ENCODE measurements at regions not wholly inside any gene's neighbourhood (a gene's known extent, or its start where the extent isn't known, plus 50 kb on each side); places are given as distances from the start of the nearest gene placed in this dataset.

DNA sequence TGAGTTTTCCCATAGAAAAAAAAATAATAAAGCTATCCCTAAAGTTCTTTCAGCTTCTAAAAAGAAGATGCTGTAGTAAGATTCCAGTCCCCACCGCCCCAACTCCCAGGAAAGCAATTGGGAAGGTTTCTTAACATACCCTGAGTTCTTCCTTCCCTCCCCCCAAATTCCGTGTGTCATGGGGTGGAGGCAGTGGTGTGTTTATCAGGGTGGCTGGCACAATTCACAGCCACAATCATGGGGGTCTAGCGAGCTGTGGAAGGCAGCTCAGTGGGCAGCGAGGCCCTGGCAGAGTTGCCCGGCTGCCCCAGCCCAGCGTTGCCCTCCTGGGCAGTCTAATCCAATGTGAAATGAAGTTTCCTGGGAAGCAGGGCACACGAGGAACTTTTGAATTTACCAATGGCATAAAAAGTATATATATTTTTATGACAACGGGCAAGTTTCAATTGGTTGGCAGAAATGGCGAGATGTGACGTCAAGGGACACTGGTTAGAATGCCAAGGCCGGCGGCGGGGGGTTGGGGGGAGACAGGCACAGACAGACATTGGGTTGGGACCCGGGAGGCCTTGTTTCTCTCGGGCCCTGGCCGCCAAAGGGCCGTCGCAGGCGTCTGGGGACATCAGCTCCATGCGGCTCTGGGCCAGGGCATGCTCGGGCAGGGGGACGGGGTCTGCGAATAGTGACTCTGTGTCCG, 80.7 kb upstream of the PPARA start:
- 2 to 15% (median 14%) methylated on average over 22 to 24 of the region's 24 CpGs for WGBS, 3 donors
- DNase-seq (peak; percentile 39 to 93), FAIRE-seq (no peak)
- peak overlapping the region; percentile 89 to 100 (median 98) for H3K27ac ChIP-seq (ENCODE audit: low read depth in 1 of 3, low read length in 2 of 3)
- peaks cover 0 to 27% (median 2%) of the 10 kb centered on the region in 3 donors for H3K4me1 ChIP-seq (ENCODE audit: control insufficient read depth in 3 of 3, insufficient read depth in 2 of 3, low read depth in 1 of 3, low read length in 2 of 3)
- H3K9me3 ChIP-seq (ENCODE audit: control insufficient read depth in 2 of 2, insufficient read depth in 1 of 2, low read depth in 1 of 2, low read length in 1 of 2): no peaks in the 10 kb centered on the region
- H3K4me3 ChIP-seq (ENCODE audit: low read depth in 1 of 3, low read length in 3 of 3): peak overlapping the region; percentile 75 to 88 (median 80)
- H3K27me3 ChIP-seq (ENCODE audit: control insufficient read depth in 3 of 3, insufficient read depth in 3 of 3, low read length in 3 of 3): peaks cover 0 to 35% (median 0%) of the 10 kb centered on the region in 3 donors
- H3K36me3 ChIP-seq (ENCODE audit: control insufficient read depth in 3 of 3, insufficient read depth in 2 of 3, low read depth in 1 of 3, low read length in 3 of 3): peaks cover 0 to 11% (median 0%) of the 10 kb centered on the region in 3 donors

DNA sequence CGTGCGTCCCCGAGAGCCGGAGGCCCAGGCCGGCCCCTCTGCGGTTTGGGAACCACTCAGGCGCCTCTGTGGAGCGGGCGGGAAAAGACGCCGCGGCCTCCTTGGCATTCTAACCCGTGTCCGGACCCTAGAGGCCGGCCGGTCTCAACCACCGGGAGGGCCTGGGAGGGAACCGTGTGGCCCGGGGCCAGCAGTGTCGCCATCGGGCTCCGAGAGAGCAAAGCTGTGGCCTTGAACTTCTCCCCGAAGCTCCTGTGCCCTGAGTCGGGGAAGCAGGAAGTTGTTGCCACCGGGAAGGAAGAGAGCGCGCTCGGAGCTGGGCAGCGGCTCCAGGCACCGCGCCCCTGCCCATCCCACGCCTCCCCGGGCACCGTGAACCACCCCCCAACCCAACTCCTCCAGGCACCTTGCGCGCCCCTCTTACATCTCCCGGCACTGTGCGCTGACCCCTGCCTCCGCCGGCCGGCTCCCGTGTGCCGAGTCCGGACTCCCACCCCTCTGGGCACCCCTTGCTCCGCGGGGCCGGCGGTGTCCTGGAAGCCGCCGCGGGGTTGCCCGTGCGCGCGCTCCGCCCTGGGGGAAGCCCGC, 80.0 kb upstream of the PPARA start:
- Histone ChIP-seq H3K27me3 (ENCODE audit: control insufficient read depth in 3 of 3, insufficient read depth in 3 of 3, low read length in 3 of 3) (peaks cover 0 to 29% (median 0%) of the 10 kb centered on the region in 3 donors), H3K9me3 (ENCODE audit: control insufficient read depth in 2 of 2, insufficient read depth in 1 of 2, low read depth in 1 of 2, low read length in 1 of 2) (no peaks in the 10 kb centered on the region), H3K36me3 (ENCODE audit: control insufficient read depth in 3 of 3, insufficient read depth in 2 of 3, low read depth in 1 of 3, low read length in 3 of 3) (peaks cover 0 to 18% (median 0%) of the 10 kb centered on the region in 3 donors), H3K4me1 (ENCODE audit: control insufficient read depth in 3 of 3, insufficient read depth in 2 of 3, low read depth in 1 of 3, low read length in 2 of 3) (peaks cover 0 to 27% (median 2%) of the 10 kb centered on the region in 3 donors), H3K27ac (ENCODE audit: low read depth in 1 of 3, low read length in 2 of 3) (peak overlapping the region; percentile 89 to 100 (median 98)), H3K4me3 (ENCODE audit: low read depth in 1 of 3, low read length in 3 of 3) (peak overlapping the region; percentile 75 to 88 (median 80))
- peak; percentile 74 to 79 for DNase-seq
- no peak for FAIRE-seq
- WGBS, 3 donors: 1 to 3% (median 1%) methylated on average over 37 to 57 of the region's 57 CpGs

DNA sequence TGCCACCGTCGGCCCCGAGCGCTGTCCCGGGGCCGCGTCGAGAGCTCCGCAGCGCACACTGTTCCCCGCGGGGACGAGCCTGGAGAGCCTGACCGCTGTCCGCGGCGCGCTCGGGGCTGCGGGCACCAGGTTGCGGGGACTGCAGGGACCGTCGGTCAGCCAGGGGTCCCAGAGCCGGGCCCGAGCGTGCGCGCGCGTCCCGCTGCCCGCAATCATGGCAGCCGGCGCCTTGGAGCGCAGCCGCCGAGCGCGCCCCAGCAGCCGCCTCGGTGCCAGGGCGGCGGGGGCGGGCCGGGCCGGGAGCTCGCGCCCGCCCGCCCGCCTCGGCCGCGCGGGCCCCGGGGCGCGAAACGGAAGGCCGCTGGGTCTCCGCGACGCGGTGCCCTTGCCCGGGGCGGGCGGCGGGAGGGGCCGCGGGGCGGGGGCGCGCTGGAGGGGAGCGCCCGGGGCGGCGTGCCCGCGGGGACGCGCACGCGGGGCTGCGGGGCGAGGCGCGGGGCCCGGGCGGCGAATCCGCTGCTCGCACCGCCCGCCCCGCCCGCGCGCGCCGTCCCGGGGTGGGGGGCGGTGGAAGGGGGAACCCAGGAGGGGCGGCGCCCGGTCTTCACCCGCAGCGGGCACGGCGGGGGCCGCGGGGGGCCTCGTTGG, 79.4 kb upstream of the PPARA start:
- H3K27ac ChIP-seq (ENCODE audit: low read depth in 1 of 3, low read length in 2 of 3): peak overlapping the region; percentile 89 to 100 (median 99)
- DNase-seq: peak in 1 of 2 donors; percentile 76
- peaks cover 0 to 26% (median 0%) of the 10 kb centered on the region in 3 donors for H3K27me3 ChIP-seq (ENCODE audit: control insufficient read depth in 3 of 3, insufficient read depth in 3 of 3, low read length in 3 of 3)
- H3K36me3 ChIP-seq (ENCODE audit: control insufficient read depth in 3 of 3, insufficient read depth in 2 of 3, low read depth in 1 of 3, low read length in 3 of 3): peaks cover 0 to 24% (median 0%) of the 10 kb centered on the region in 3 donors
- H3K4me3 ChIP-seq (ENCODE audit: low read depth in 1 of 3, low read length in 3 of 3): peak overlapping the region; percentile 75 to 88 (median 80)
- FAIRE-seq: no peak
- H3K4me1 ChIP-seq (ENCODE audit: control insufficient read depth in 3 of 3, insufficient read depth in 2 of 3, low read depth in 1 of 3, low read length in 2 of 3): peaks cover 2 to 27% (median 3%) of the 10 kb centered on the region in 3 donors
- H3K9me3 ChIP-seq (ENCODE audit: control insufficient read depth in 2 of 2, insufficient read depth in 1 of 2, low read depth in 1 of 2, low read length in 1 of 2): no peaks in the 10 kb centered on the region
- WGBS, 3 donors: 0 to 1% (median 1%) methylated on average over 31 to 112 of the region's 112 CpGs

DNA sequence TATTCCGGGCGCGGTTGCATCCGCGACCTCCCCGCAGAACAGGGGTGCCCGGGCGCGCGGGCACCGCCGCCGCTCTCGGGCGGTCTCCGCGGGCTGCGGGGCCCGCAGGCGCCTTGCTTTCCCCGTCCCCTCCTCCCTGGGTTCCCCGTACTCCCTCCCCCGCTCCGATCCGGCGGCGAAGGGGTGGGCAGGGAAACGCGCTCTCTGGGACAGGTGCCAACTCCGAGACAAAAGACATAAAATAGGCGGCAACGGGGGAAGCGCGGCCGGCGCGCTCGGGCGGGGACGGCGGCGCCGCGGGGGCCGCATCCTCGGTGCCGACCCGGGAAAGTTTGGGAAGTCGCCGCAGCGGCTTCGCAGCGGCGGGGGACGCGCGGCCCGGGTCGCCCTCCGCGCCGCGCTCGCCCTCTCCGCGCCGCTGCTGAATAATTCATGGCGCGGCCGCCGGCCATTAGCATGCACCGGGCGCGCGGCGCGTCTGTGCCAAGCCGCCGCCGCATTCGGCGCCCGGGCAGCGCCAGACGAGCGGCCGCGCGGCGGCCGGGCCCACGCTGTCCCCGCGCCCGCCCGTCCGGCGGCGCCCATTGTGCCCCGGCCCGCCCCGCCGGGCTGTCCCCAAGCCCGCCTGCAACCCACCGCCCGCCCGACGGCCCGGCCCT, 78.7 kb upstream of the PPARA start:
- Histone ChIP-seq H3K4me3 (ENCODE audit: low read depth in 1 of 3, low read length in 3 of 3) (peak overlapping the region; percentile 75 to 88 (median 75)), H3K4me1 (ENCODE audit: control insufficient read depth in 3 of 3, insufficient read depth in 2 of 3, low read depth in 1 of 3, low read length in 2 of 3) (peaks cover 2 to 28% (median 3%) of the 10 kb centered on the region in 3 donors), H3K27me3 (ENCODE audit: control insufficient read depth in 3 of 3, insufficient read depth in 3 of 3, low read length in 3 of 3) (peaks cover 0 to 23% (median 0%) of the 10 kb centered on the region in 3 donors), H3K36me3 (ENCODE audit: control insufficient read depth in 3 of 3, insufficient read depth in 2 of 3, low read depth in 1 of 3, low read length in 3 of 3) (peaks cover 0 to 29% (median 0%) of the 10 kb centered on the region in 3 donors), H3K9me3 (ENCODE audit: control insufficient read depth in 2 of 2, insufficient read depth in 1 of 2, low read depth in 1 of 2, low read length in 1 of 2) (no peaks in the 10 kb centered on the region), H3K27ac (ENCODE audit: low read depth in 1 of 3, low read length in 2 of 3) (peak overlapping the region; percentile 90 to 100 (median 99))
- FAIRE-seq (no peak), DNase-seq (peak; percentile 83 to 90)
- WGBS, 3 donors: 0% methylated on average over 63 to 109 of the region's 109 CpGs

DNA sequence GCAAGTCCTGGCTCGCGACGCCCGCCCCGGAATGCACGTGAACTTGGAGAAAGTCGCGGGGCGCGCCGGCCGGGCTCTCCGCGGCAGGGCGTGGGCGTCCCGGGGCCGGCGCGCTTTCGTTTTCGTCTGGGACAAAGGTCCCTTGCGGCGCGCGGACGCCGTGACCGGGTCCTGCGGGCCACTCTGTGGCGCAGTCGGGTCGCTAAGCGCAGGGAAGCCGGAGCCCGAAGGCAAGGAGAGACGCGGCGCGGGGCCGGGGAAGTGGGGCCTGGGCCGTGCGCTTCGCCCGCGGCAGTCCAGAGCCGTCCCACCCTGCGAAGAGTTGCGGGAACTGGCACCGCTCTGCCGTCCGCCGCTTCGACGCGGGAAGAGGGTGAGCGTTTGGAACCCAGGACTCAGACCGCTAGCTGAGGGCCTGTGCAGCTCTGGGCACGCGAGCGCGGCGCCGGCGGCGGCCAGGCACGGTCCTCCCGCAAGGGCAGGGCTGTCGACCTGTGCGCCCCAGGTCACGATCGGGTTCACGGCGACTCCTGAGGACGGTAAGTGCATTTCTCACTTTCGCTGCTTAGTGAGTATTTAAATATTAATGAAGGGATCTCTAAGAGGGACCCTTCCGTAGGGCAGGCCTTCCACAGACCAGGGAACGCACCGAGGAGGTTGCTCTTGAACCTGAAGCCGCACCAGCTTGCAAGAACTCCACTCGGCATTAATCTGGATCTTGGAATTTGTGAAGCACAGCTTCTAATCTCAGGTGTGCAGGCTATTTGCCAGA, 78.0 kb upstream of the PPARA start:
- Histone ChIP-seq H3K27me3 (ENCODE audit: control insufficient read depth in 3 of 3, insufficient read depth in 3 of 3, low read length in 3 of 3) (peaks cover 0 to 16% (median 0%) of the 10 kb centered on the region in 3 donors), H3K36me3 (ENCODE audit: control insufficient read depth in 3 of 3, insufficient read depth in 2 of 3, low read depth in 1 of 3, low read length in 3 of 3) (peaks cover 0 to 36% (median 0%) of the 10 kb centered on the region in 3 donors), H3K4me1 (ENCODE audit: control insufficient read depth in 3 of 3, insufficient read depth in 2 of 3, low read depth in 1 of 3, low read length in 2 of 3) (peaks cover 2 to 31% (median 3%) of the 10 kb centered on the region in 3 donors), H3K27ac (ENCODE audit: low read depth in 1 of 3, low read length in 2 of 3) (peak overlapping the region; percentile 90 to 100 (median 99)), H3K9me3 (ENCODE audit: control insufficient read depth in 2 of 2, insufficient read depth in 1 of 2, low read depth in 1 of 2, low read length in 1 of 2) (no peaks in the 10 kb centered on the region), H3K4me3 (ENCODE audit: low read depth in 1 of 3, low read length in 3 of 3) (peak overlapping the region; percentile 75 to 88 (median 75))
- WGBS, 3 donors: 1% methylated on average over 65 to 81 of the region's 81 CpGs
- peak; percentile 87 to 90 for DNase-seq
- FAIRE-seq: no peak

DNA sequence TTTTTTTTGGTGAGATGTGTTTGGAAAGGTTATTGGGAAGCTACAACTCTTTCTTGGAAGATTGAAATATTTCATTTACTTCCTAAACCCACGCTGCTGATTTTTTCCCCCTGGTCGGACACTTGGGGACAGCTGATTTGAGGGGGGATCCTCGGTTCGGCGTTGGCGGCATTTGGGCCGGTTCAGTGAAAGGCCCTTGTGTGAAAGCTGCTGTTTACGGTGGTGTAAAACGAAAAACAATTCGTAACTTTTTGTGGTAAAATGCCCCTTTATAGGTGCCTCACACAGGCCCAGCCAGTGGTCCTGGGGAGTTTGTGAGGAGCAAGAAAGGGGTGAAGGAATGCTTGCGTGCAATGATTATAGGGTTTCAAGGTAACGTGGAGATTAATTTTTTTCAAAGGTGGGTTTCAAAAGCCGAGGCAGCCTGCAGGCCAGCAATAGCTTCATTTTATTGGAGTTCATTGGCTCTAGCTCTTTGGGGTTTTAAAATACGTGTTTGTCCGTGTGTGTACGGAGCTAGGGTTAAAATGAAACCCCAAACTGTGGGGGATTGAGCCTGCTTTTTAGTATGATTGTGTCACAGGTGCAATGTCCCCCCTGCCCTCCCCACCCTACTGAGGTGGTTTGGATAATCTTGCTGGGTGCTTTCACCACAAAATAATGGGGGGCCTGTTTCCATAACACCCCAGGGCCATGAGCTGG, 77.2 kb upstream of the PPARA start:
- Histone ChIP-seq H3K9me3 (ENCODE audit: control insufficient read depth in 2 of 2, insufficient read depth in 1 of 2, low read depth in 1 of 2, low read length in 1 of 2) (no peaks in the 10 kb centered on the region), H3K4me3 (ENCODE audit: low read depth in 1 of 3, low read length in 3 of 3) (peak overlapping the region; percentile 75 to 88 (median 75)), H3K4me1 (ENCODE audit: control insufficient read depth in 3 of 3, insufficient read depth in 2 of 3, low read depth in 1 of 3, low read length in 2 of 3) (peaks cover 0 to 31% (median 3%) of the 10 kb centered on the region in 3 donors), H3K27me3 (ENCODE audit: control insufficient read depth in 3 of 3, insufficient read depth in 3 of 3, low read length in 3 of 3) (peaks cover 0 to 11% (median 0%) of the 10 kb centered on the region in 3 donors), H3K27ac (ENCODE audit: low read depth in 1 of 3, low read length in 2 of 3) (peak overlapping the region; percentile 90 to 100 (median 91)), H3K36me3 (ENCODE audit: control insufficient read depth in 3 of 3, insufficient read depth in 2 of 3, low read depth in 1 of 3, low read length in 3 of 3) (peaks cover 0 to 38% (median 0%) of the 10 kb centered on the region in 3 donors)
- DNase-seq (peak in 1 of 2 donors; percentile 21), FAIRE-seq (no peak)
- WGBS, 3 donors: 10 to 24% (median 22%) methylated on average over 16 of the region's 16 CpGs
